ENCODE measurements at regions not wholly inside any gene's neighbourhood (a gene's known extent, or its start where the extent isn't known, plus 50 kb on each side); places are given as distances from the start of the nearest gene placed in this dataset.

DNA sequence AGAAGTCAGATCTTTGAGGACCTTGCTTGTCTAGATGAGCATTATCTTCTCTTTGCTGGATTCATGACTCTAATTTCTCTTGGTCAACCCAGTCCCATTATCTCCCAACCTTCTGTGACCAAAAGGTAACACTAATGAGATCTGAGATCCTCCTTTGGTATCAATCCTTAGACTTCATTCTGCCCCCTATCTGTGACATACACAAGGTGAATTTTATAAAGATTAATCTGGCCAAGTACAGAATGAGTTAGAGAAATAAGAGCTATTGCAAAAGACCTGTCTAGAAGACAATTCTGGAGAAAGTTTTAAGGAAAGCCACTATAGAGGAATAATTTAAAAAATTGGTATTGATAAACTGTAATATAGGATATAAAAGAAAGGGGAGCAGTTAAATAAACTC is 113.8 kb upstream of the KCNMB2 start:
- DNase-seq = no peak

DNA sequence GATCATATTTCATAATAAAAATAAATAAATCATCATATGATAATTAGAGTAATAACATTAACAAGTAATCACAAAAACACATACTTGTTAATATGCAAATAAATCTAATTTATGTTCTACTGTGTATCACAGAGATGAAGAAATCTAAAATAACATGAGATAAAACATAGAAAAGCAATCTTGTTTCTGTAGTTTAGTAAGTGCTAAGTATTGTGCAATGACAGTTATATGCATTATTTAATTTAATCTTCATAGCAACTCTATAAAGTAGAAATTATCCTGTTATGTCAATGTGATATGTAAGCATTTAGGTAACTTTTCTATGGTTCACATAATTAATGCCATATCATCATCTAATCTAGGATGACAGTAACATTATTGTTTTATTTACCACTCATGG is 108.2 kb upstream of the KCNMB2 start:
- no peak for DNase-seq

DNA sequence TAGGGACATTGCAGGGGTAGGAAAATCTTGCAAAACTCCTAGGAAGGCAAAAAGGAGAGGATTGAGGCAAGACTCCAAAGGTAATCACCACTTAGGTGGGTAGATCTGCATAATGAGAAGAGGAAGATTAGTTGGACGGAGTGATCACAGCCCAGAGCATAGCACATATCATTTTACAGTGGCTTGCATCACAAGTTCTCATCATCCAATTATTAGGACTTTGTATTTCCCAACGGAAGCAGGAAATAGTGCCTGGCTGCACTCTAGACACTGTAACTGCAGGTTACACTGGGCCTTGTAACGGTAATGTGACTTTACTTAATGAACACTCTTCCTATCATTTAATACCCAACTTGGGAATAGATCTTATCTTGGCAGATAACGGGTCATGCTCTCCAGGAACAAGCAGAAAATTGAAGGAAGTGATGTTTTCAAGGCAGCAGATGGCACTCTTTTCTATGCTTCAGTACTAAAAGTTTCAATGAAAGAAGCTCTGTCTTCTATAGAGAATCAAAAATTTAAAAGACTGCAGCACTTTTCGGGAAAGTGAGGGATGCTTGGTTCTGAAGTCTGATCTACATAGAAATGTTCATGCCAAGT is 101.9 kb upstream of the KCNMB2 start:
- peak in 3 of 51 donors; percentile 2 to 12 (median 7) for DNase-seq

DNA sequence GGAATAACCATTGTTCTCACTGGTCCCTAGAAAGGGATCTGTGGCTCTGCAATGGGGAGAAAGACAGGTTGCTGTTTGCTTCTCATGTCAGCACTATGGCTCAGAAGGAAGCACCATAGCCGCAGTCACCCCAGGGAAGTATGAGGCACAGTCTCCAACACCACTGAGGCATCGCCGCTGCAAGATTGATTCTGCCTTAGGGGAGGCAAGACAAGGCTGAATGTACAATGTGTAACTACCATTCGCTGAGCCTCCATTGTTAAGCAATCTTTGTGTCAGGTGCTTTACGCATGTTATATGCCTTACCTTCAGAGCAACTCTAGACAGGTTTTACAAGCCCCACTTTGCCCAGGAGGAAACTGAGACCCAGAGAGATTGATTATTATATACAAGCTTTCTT is 100.7 kb upstream of the KCNMB2 start:
- no peak for DNase-seq

DNA sequence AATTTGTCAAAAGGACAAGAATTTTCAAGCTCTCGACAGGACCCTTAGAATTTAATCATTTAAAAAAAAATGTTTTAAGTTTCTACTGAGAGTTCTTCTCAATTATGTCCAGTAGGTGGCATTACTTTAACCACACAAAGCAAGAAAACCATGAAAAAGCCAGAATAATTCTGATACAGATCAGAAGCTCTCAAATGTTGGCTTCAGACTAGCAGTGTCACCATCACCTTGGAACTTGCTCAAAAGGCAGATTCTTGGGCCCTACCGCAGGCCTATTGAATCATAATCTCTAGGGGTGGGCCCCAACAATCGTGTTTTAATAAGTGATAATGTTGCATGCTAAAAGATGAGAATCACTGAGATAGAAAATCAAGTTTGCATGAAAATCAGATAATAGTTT is 99.5 kb upstream of the KCNMB2 start:
- DNase-seq = peak in 1 of 51 donors; percentile 16

DNA sequence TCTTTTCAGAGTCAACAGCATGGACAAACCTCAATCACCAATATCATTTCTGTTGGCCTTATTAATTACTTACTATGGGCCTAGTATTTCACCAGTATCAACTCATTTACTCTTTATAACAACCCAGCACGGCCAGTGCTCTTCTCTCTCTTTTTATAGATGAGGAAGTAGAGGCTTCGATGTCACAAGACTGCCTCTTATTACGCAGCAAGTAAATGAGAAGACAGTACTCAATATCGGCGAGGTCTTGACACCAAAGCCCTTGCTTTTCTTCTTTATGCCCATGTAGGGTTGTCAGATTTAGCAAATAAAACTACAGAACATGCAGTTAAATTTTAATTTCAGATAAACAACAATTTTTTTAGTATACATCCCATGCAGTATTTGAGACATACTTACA is 99.0 kb upstream of the KCNMB2 start:
- no peak for DNase-seq

DNA sequence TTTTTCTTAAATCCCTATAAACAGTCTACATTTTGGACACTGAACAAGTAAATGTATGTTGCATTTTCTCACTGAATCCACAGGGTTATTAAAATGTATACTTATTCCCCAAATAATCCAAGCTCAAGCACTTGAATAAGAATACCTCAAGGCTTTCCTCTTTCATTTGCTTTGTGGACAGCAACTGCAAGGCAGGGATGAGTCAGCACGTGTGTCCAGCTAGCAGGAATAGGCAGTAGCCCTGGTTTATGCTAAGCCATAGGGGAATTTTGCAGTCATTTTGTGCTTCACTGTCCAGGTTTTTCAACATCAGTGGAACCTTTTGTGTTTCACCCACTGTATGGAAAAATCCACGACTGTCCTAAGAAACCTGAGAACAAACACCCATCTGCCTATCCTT is 96.7 kb upstream of the KCNMB2 start:
- DNase-seq = no peak

DNA sequence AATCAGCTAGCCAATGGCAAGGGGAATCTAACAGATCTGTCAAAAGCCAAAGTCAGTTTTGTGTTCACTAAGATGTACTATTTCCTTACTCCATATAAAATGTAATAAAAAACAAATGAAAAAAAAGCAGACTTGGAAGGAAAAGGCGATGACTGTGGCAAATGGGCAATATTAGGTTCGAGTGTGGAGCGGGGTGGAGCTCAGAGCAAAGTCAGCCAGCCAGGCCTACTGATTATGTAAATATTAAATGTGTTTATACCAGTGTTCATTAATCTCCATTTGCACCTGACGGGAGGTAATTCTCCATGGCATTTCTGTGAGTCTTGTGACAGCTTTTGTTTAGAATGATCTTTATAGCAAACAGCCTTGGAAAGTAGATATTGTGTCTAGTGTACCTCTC is 96.2 kb upstream of the KCNMB2 start:
- no peak for DNase-seq

DNA sequence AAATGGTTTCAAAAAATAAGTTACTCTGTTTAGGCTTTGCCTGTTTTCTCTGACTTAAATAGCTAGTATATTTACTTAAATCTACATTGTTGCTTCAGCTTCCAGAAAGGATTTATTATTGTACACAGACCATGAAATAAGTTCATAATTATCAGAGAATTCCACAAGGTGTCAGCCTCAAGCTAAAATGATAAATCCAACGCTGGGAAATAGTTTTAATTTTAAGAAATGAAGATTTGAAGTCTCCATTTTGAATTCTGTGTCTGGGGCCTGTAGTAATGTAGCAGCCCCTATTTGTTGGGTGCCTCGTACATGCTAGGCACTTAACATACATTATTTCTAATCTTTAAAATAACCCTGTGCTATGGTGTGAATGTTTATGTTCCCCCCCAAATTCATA is 92.6 kb upstream of the KCNMB2 start:
- no peak for DNase-seq

DNA sequence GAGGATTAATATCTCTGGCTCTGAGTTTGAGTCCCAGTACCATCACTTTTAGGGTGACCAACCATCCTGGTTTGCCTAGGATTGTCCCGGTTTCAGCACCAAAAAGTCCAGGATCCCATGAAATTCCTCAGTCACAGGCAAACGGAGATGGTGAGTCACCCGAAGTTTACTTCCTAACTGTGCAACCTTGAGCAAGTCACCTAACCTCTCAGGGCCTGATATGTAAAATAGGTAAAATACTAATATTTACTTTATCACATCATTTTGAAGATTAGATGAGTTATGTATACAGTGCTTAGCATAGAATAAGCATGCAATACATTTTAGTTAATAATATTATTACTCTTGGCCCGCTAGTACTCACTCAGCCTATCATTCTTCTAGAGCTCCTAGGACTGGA is 91.1 kb upstream of the KCNMB2 start:
- DNase-seq = no peak

DNA sequence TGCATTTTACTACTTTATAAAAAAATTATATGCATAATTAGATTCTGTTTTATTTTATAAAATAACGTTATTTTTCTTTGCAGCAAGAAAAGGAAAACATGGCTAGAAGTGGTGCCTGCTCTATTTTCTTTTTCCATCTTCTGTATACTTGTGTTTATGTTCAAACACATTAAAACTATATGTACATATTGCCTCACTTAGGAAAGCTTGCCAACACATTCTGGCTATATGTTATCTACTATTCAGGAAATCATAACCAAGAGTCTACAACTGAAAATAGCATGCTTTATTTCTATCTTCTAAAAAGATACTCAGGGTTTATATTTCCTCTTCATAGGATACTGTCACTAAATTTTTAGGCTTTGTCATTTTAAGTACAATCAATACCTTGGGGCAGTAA is 90.2 kb upstream of the KCNMB2 start:
- DNase-seq = no peak

DNA sequence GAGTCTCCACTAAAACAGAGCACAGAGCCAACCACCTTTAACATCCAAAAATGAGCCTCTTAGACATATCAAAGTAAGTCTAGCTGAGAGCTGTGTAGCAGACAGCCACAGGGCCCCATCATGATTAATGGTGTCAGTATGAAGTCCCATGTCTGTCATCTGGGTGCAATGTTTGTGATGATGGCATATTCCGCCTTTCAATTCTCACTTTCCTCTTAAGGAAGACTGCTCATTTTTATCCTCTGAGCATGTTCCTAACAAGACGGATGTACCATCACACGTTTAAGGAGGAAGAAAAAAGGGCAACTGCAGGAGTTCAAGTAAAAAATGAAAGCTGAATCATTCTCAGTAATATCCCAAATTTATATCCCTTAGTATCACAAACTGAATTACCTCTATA is 85.8 kb upstream of the KCNMB2 start:
- no peak for DNase-seq

DNA sequence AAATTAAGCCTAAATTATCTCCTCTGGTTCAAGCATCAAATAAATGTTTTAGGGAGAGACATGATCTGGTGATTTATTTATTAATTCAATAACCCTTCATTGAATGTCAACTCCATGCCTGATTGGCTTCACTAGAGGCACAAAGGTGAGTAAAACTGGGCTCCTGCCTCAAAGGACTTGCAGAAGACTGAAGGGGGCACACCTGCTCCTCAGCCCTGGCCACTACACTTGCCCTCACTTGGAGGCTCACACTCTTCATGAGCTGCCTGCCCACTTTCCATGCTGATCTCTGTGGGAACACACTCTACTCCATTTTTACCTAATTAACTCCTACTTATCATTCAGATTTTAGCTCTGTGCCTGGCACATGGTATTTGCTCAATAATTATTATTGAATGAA is 84.4 kb upstream of the KCNMB2 start:
- no peak for DNase-seq

DNA sequence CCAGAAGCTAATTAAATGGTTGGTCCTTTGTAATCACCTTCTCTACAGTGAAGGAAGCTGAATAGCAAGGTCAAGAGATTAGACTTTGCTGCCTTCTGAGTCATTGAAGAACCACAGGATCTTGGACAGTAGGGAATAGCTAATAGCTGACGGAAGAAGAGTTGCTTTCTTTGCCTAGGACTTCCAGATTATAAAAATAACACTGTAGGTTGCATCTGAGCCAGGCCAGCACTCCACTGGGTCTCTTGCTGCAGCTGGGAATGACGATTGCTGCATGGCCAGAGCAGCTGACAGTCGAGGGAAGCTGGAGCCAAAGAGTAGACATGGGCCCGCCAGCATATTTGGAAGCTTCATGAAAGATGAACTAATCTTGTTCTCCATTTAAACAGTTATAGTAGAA is 81.5 kb upstream of the KCNMB2 start:
- DNase-seq = peak in 6 of 51 donors; percentile 1 to 27 (median 4)

DNA sequence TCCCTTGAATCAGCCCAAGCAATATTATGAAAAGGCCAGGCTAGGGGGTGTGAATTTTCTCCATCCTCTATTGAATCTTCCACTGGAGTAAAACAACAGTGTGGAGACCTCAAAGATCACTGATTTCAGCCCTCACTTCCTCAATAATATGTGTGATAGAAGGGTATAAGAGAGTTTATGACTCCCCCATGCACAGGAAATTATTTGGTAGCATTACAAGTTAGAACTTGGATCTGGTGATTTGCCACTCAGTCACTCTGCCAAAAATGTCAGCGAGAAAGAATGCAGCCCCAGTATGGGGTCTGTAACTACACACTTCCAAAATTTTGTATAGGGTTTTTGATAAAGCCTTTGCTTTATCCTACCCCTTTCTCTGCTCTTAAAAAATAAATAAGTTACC is 81.0 kb upstream of the KCNMB2 start:
- no peak for DNase-seq

DNA sequence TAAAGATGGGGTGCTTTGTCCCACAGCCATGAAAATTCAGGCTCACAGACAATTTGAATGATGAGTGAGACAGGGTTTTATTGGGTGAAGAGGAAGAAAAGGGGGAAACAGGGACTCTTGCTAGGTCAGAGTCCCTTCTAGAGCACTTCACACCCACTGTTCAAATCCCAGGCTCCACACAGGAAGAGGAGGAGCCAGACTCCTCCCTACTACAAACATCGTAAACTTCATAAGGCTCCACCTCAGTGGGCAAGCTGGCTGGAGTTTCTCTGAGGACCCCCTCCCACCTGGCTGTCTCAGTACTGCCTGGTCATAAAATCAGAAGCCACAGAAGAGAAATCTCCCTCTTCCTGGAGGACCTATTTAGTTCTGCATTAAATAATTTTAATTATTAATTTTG is 80.3 kb upstream of the KCNMB2 start:
- no peak for DNase-seq

DNA sequence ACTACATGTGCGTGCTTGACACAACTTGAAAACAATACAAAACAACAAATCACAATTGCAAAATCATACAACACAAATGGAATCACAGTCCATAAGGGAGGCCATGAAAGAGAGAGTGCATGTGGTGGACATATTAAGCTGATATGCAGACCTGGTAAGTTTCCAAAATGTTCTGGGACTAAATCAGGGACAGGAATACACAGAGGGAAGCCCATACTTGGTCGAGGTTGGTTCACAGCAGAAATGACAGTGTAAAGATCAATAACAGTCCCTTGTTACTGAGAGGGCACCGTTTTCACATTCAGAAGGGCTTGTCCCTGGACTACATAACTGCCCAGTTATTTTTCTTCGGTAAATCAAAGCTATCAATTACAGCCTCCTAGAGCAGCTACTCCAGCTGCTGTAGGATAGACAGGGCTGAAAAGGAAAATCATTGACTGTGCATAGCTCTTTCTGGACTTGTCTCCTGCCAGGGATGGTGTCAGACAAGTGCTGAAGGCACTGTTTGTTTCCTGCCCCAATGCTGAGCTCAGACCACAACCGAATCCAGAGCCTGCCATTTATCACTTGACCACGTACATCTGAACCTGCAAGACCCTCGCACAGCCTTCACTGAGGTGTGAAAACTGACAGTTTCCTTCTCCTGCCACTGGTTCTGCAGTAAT is 79.5 kb upstream of the KCNMB2 start:
- peak in 2 of 51 donors; percentile 2 to 12 for DNase-seq

DNA sequence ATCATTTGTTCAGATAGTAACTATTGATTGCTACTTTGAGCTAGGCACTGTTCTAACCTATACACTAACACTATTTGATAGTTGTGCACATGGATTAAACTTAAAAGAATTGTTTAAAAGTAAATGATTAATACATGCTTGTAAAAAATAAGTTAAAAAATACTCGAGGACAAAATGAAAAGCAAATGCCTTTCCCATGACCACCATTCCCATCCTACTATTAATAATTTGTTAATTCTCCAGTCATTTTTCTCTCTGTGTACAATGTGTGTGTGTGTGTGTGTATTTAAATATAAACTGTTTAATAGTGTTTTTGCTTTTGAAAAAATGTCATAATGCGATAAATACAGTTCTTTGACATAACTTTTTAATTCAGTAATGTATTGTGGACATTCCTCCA is 78.7 kb upstream of the KCNMB2 start:
- no peak for DNase-seq

DNA sequence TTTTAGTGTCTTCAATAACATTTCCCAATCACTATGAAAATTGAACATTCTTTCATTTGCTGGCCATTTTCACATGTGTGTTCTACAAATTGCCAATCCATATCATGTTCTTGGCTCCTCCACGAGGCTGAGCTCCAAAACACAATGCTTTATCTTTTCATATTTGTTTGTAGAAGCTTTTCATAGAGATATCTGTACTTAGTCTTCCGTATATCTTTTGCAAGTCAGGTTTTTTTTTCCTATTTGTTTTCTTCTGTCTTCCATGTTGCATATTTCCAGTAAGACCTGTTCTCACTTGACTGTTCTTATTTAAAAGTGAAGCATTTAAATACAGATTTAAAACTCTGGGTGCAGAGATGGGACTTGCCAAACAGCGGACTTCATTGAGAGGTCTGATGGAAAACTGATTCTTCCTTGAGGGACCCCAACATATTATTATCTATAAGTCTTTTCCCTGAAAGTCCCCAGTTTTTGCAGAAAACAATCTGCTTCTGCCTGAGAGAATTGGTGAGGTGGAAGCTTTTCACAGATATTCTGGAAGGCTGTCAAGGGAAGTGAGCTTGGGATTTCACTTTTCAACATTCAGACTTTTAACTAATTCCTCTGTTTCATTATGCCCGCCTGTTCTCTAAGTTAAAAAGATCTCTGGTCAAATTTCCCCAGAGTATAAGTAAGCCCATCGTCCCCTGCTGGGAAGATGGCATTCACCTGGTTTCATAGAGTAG is 77.8 kb upstream of the KCNMB2 start:
- no peak for DNase-seq

DNA sequence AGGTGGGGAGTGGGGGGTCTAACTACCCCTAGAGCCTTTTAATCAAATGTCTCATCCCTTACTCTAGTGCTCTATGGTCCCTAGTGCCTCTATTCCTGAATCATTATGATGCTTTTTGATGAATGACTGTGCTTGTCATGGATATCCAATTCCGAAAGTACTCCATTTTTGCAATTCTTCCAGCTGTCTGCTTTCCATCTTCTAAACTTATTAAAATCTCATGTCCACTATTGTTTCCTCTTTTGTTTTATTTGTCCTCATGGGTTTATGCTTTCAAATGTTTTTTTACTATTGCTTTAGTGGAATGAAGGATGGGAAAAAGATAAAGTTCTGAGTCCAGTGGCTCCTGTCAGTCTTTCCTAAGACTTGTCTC is 77.2 kb upstream of the KCNMB2 start:
- DNase-seq = no peak

DNA sequence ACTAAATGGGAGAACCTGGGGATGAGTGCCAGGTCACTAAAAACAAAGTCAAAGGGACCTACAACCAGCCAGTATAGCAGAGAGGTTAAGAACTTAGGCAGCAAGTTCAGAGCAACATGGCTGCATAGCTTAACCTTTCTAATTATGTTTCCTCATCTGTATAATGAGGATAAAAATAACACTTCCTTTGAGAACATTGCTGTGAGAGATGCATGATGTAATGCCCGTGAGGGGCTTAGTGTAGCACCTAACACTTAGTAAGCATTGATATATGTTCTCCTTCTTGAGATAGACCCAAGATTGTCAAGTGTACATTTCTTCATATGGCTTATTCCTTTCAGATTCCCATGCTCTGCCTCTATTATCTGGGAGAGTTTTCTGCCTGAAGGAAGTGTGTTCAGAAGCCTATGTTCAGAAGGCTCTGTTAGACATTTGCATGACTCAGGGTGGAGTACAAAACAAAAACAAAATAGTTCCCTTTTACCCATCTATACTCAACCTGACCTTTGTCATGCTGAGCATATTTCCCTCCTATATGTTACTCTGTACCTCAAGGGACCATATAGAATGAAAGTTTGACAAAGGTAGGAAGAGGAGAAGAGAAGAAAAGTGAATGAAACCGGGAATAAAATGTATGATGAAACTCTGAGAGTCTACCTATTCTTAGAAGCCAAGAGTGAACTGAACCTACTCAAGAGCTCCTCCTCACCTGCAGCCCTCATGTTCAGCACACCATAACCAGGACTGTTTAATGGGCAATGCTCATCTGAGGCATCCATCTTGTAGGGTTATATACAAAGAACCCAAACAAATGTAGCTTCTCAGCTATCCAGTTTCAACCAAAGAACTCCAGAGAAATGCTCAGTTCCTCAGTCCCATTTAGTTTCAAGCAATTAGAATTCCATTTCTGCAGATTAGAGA is 70.7 kb upstream of the KCNMB2 start:
- no peak for DNase-seq

DNA sequence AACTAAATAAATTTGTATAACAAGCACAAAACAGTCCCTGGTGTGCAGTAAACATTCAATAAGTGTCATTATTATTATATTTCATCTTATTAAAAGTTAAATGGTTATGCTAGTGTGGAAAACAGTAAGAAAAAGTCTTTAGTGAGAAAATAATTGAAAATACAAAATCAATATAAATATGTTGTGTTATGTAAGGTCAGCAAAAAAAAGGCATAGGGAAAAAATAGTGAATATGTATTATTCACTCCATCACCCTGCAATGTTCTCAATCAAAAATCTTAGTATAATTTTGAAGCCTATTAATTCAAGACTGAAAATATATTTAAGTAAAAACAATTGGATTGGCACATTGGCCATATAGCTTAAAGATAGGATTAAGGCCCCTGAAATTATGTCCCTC is 63.3 kb upstream of the KCNMB2 start:
- DNase-seq = no peak

Measured in hypothalamus (tissue), 51 donors.